K562 (cell line): ENCODE measurements at regions not wholly inside any gene's neighbourhood (a gene's known extent, or its start where the extent isn't known, plus 50 kb on each side); places are given as distances from the start of the nearest gene placed in this dataset.

ENCODE experiments used
- ATAC-seq: fragments of 200-7000 bp; cut with Tn5 transposase; 3 replicates; pipeline ENCODE4 v1.9.1; 2020; ENCODE audit warnings: moderate library complexity
- BruUV-seq: library from RNA; stranded (reverse); fragments of 400-500 nt; replicated peaks from 2 replicates; lab custom pipeline; 2021; lab: Mats Ljungman, UMichigan
- CTCF ChIA-PET: fragments of 300-600 bp; formaldehyde crosslinking; extraction: SDS; loops from one replicate; lab custom pipeline; 2021; ENCODE audit warnings: low intra/inter-chr PET ratio; lab: Yijun Ruan, JAX
- POLR2A ChIA-PET: fragments of 300-600, 350-650 bp; sonication (Branson Sonifier 250); formaldehyde crosslinking; extraction: SDS; loops from one replicate; lab custom pipeline; 2021; ENCODE audit warnings: antibody characterized with exemption, inconsistent platforms; lab: Yijun Ruan, JAX
- DNase-seq, 4 experiments: peaks; one replicate each; pipeline versions ENCODE4 v3.0.0 to v3.0.0-alpha.2; 2011 to 2018; ENCODE audit warnings: low spot score in 3 of 4, mixed read lengths in 3 of 4; ENCODE audit errors: extremely low read depth in 1 of 4
- FAIRE-seq: peaks from 2 replicates; lab custom pipeline; 2011; peaks lifted over from hg19 to GRCh38; lab: Jason Lieb, UNC
- H2AFZ ChIP-seq: 2 replicates; pipeline ENCODE4 v1.6.0; 2011; ENCODE audit warnings: low read depth, low read length, control low read depth, inconsistent platforms
- H3K27ac ChIP-seq: fragments of 200-600 bp; 3 replicates; pipeline ENCODE4 v1.8.0; 2011; ENCODE audit warnings: low read depth, mild to moderate bottlenecking, control low read depth, inconsistent platforms, low read length, moderate library complexity, mixed read lengths; ENCODE audit errors: extremely low read depth
- H3K27me3 ChIP-seq, 2 experiments: fragments of 300-600 bp in 1 of 2; 2 replicates in 1 of 2; 3 replicates in 1 of 2; pipeline versions ENCODE4 v1.6.0 to v1.8.0; 2011; ENCODE audit warnings: inconsistent platforms in 2 of 2, low read length in 2 of 2, mild to moderate bottlenecking in 1 of 2, mixed read lengths in 1 of 2, moderate library complexity in 1 of 2; ENCODE audit not compliant: control insufficient read depth in 2 of 2, insufficient read depth in 2 of 2
- H3K36me3 ChIP-seq: fragments of 300-600 bp; 3 replicates; pipeline ENCODE4 v1.8.0; 2011; ENCODE audit warnings: mild to moderate bottlenecking, low read length, inconsistent platforms; ENCODE audit not compliant: control insufficient read depth, insufficient read depth
- H3K4me1 ChIP-seq, 2 experiments: fragments of 200-600 bp in 1 of 2; replicated peaks in 1 of 2; 2 replicates in 1 of 2; 3 replicates in 1 of 2; pipeline versions ENCODE4 v1.5.1 to v1.8.0; 2011; ENCODE audit warnings: inconsistent platforms in 2 of 2, low read length in 2 of 2, mild to moderate bottlenecking in 1 of 2, mixed read lengths in 1 of 2, moderate library complexity in 1 of 2; ENCODE audit not compliant: control insufficient read depth in 2 of 2, insufficient read depth in 2 of 2
- H3K4me2 ChIP-seq: 2 replicates; pipeline ENCODE4 v1.6.1; 2011; ENCODE audit warnings: low read length, control low read depth, inconsistent platforms, mixed read lengths; ENCODE audit not compliant: insufficient read depth
- H3K4me3 ChIP-seq: fragments of 200-600 bp; sonication (generic), shearing (Covaris generic); 2 replicates; pipeline ENCODE4 v1.5.1; 2016; ENCODE audit warnings: control low read depth, inconsistent platforms
- H3K79me2 ChIP-seq: fragments of 200-600 bp; 3 replicates; pipeline ENCODE4 v1.8.0; 2011; ENCODE audit warnings: low read length, inconsistent platforms; ENCODE audit not compliant: control insufficient read depth, insufficient read depth
- H3K9ac ChIP-seq, 2 experiments: 2 replicates each; pipeline versions ENCODE4 v1.6.0 to v1.6.1; 2011; ENCODE audit warnings: low read depth in 2 of 2, low read length in 2 of 2, control low read depth in 1 of 2, inconsistent platforms in 1 of 2, mild to moderate bottlenecking in 1 of 2, mixed read lengths in 1 of 2; ENCODE audit not compliant: insufficient read depth in 1 of 2
- H3K9me1 ChIP-seq: one replicate; pipeline ENCODE4 v1.6.0; 2011; ENCODE audit warnings: inconsistent platforms, mild to moderate bottlenecking, low read length, moderate library complexity; ENCODE audit not compliant: control insufficient read depth, insufficient read depth
- H3K9me3 ChIP-seq: replicated peaks from 2 replicates; pipeline ENCODE4 v1.5.1; 2011; ENCODE audit warnings: low read depth, low read length, inconsistent platforms; ENCODE audit not compliant: control insufficient read depth, insufficient read depth
- H4K20me1 ChIP-seq: replicated peaks from 2 replicates; pipeline ENCODE4 v1.6.1; 2011; ENCODE audit warnings: low read length, inconsistent platforms, mixed read lengths; ENCODE audit not compliant: control insufficient read depth, insufficient read depth
- ATF4 ChIP-seq: fragments of 450-650 bp; formaldehyde crosslinking; IDR thresholded peaks from 2 replicates; pipeline ENCODE4 v1.4.0; 2022; ENCODE audit warnings: mild to moderate bottlenecking, moderate library complexity
- BHLHE40 ChIP-seq: IDR thresholded peaks from 2 replicates; pipeline ENCODE4 v1.6.1; 2011; ENCODE audit warnings: low read length, improper control_type of control experiment
- CREB3 ChIP-seq: fragments of 450-650 bp; conservative IDR thresholded peaks from 2 replicates; pipeline ENCODE4 v1.6.1; 2016; ENCODE audit warnings: missing genetic modification characterization, low read depth, mild to moderate bottlenecking, missing compliant biosample characterization, moderate library complexity
- DPF2 ChIP-seq: fragments of 450-650 bp; IDR thresholded peaks from 2 replicates; pipeline ENCODE4 v1.6.1; 2016
- GABPB1 ChIP-seq: sonication (generic); formaldehyde crosslinking; IDR thresholded peaks from 2 replicates; pipeline ENCODE4 v1.8.0; 2022; ENCODE audit warnings: mild to moderate bottlenecking, missing genetic modification reagents
- HCFC1 ChIP-seq: IDR thresholded peaks from 2 replicates; pipeline ENCODE4 v1.6.1; 2012; ENCODE audit warnings: low read depth, low read length, improper control_type of control experiment
- HDAC6 ChIP-seq: IDR thresholded peaks from 2 replicates; pipeline ENCODE4 v1.6.1; 2012; ENCODE audit warnings: low read depth, mild to moderate bottlenecking, control low read depth, inconsistent platforms, low read length, moderate library complexity
- IRF9 ChIP-seq: fragments of 450-650 bp; IDR thresholded peaks from 2 replicates; pipeline ENCODE4 v1.6.1; 2016; ENCODE audit warnings: missing biosample characterization, missing genetic modification characterization
- KHSRP ChIP-seq: fragments of 450-650 bp; IDR thresholded peaks from 2 replicates; pipeline ENCODE4 v1.6.1; 2017
- MCM5 ChIP-seq: fragments of 450-650 bp; IDR thresholded peaks from 2 replicates; pipeline ENCODE4 v1.6.1; 2016; ENCODE audit warnings: low read depth
- MXI1 ChIP-seq: IDR thresholded peaks from 2 replicates; pipeline ENCODE4 v1.6.1; 2011; ENCODE audit warnings: low read depth, mild to moderate bottlenecking, improper control_type of control experiment, low read length
- TCF7 ChIP-seq: sonication (generic); IDR thresholded peaks from 2 replicates; pipeline ENCODE4 v1.6.1; 2016; ENCODE audit warnings: antibody characterized with exemption, borderline replicate concordance
- TEAD4 ChIP-seq, 2 experiments: sonication (generic) in 1 of 2; formaldehyde crosslinking in 1 of 2; IDR thresholded peaks; 2 replicates each; pipeline versions ENCODE4 v1.6.1 to v1.8.0; 2012 to 2022; ENCODE audit warnings: borderline replicate concordance in 1 of 2, inconsistent platforms in 1 of 2, low read length in 1 of 2, mild to moderate bottlenecking in 1 of 2, missing genetic modification reagents in 1 of 2
- U2AF1 ChIP-seq: fragments of 200-400 bp; formaldehyde crosslinking; optimal IDR thresholded peaks from 2 replicates; pipeline ENCODE3; 2017; ENCODE audit warnings: mild to moderate bottlenecking, low read depth, low read length, moderate library complexity
- ZKSCAN8 ChIP-seq: fragments of 200-800 bp; sonication (Bioruptor generic); IDR thresholded peaks from 2 replicates; pipeline ENCODE4 v1.6.1; 2016; ENCODE audit warnings: missing genetic modification characterization, missing compliant biosample characterization
- ZNF184 ChIP-seq: sonication (generic); formaldehyde crosslinking; IDR thresholded peaks from 2 replicates; pipeline ENCODE4 v1.5.0; 2020; ENCODE audit warnings: missing genetic modification reagents
- ZNF3 ChIP-seq: fragments of 250-450 bp; sonication (Bioruptor Pico); IDR thresholded peaks from 2 replicates; pipeline ENCODE4 v1.5.0; 2021; ENCODE audit warnings: mild to moderate bottlenecking, moderate library complexity
- ZNF431 ChIP-seq: sonication (generic); formaldehyde crosslinking; IDR thresholded peaks from 2 replicates; pipeline ENCODE4 v1.8.0; 2022; ENCODE audit warnings: mild to moderate bottlenecking, missing genetic modification reagents
- WGBS: fragments of 100-300 bp; shearing (Covaris generic); methylation state at CpG from one replicate; pipeline ENCODE4 v1.1.6; 2016; ENCODE audit warnings: low coverage, mixed read lengths; ENCODE audit not compliant: insufficient coverage; ENCODE audit errors: missing lambda C conversion rate; 5-methylcytosine and 5-hydroxymethylcytosine counted together
- in situ Hi-C: fragments of 300-500 bp; cut with MboI; formaldehyde crosslinking; loops from 4 replicates; pipeline ENCODE4 v1.15.0; 2018; ENCODE audit warnings: inconsistent platforms, mixed read lengths
- intact Hi-C: fragments of 100-400 bp; cut with micrococcal nuclease; formaldehyde crosslinking; loops from 2 replicates; pipeline ENCODE4 v1.14.2; 2022

- ATAC-seq, result peak; percentile 89
- Histone ChIP-seq H3K27me3 (peaks cover 12 to 15% of the 10 kb centered on the region in 2 experiments; a peak in 4 of 5 replicates), H3K36me3 (no peaks in the 10 kb centered on the region), H3K9me3 (no peaks in the 10 kb centered on the region; the same call in 1 of the 2 replicates), H2AFZ (no peak overlapping the region), H3K79me2 (no peaks in the 10 kb centered on the region), H3K9me1 (no peaks in the 10 kb centered on the region), H3K4me3 (no peak overlapping the region), H3K9ac (no peak overlapping the region), H3K27ac (no peak overlapping the region), H3K4me2 (no peak overlapping the region), H3K4me1 (peaks cover 0 to 15% of the 10 kb centered on the region in 2 experiments; a peak in 3 of 5 replicates), H4K20me1 (no peaks in the 10 kb centered on the region)
- CTCF ChIA-PET, result interaction anchor here (0.7 to 3.0 kb wide), 6 partner anchors 183 to 510 kb away, joined by 4 to 41 read pairs (median 9); no protein-coding TSS in a partner anchor
- POLR2A ChIA-PET, result interaction anchor here (0.5 to 1.6 kb wide), 4 partner anchors 9 to 185 kb away, joined by 3 to 6 read pairs (median 4); no protein-coding TSS in a partner anchor
- in situ Hi-C loops (loop anchor here (10.0 kb wide), 1 partner anchor 369 kb away; the partner anchor contains the start of gene FNBP1L), intact Hi-C loops (loop anchor here (1.0 to 5.0 kb wide), 5 partner anchors 31 to 507 kb away; no protein-coding TSS in a partner anchor)
- DNase-seq, result peak; percentile 42 to 75 (median 50)
- peak; percentile 95 for FAIRE-seq
- BruUV-seq, result no TSS peak
- WGBS, result 40% methylated on average over 7 of the region's 7 CpGs
- TF ChIP-seq TEAD4 (IDR thresholded peaks at IDR 0.05; ENCODE audit: low read length), result 0 out of 2 replicates have a peak, but pooled peaks have one; percentile 13
- no peak for TF ChIP-seq TEAD4 (CRISPR knock-in tag; IDR thresholded peaks at IDR 0.05; ENCODE audit: borderline replicate concordance)
- no peak for TF ChIP-seq CREB3 (tag)
- TF ChIP-seq DPF2, result no peak
- TF ChIP-seq ZNF3 (CRISPR knock-in tag), result no peak
- TF ChIP-seq U2AF1, result no peak
- no peak for TF ChIP-seq MCM5
- TF ChIP-seq HCFC1, result no peak
- no peak for TF ChIP-seq IRF9 (tag)
- TF ChIP-seq MXI1, result no peak
- TF ChIP-seq GABPB1 (CRISPR knock-in tag), result peak; percentile 32; the same call in 1 of the 2 replicates
- no peak for TF ChIP-seq BHLHE40
- peak; percentile 50; the same call in 1 of the 2 replicates for TF ChIP-seq ATF4 (CRISPR knock-in tag)
- no peak for TF ChIP-seq ZKSCAN8
- TF ChIP-seq KHSRP, result no peak
- TF ChIP-seq ZNF184 (CRISPR knock-in tag), result no peak
- peak; percentile 88; the same call in 1 of the 2 replicates for TF ChIP-seq TCF7
- TF ChIP-seq ZNF431, result no peak
- no peak for TF ChIP-seq HDAC6
Measured at GRCh38 chr1:93814059-93814794, 64.8 kb downstream of the DNTTIP2 start.
